Spleen (tissue), 7 donors: ENCODE measurements at regions not wholly inside any gene's neighbourhood (a gene's known extent, or its start where the extent isn't known, plus 50 kb on each side); places are given as distances from the start of the nearest gene placed in this dataset.

ENCODE experiments used
- CTCF ChIP-seq, 11 experiments: fragments of 200-600 bp in 7 of 11; fragments of 450-650 bp in 4 of 11; sonication (generic) in 4 of 11; IDR thresholded peaks in 8 of 11; conservative IDR thresholded peaks in 3 of 11; 1 replicate in 7 of 11; 2 replicates in 4 of 11; pipeline versions ENCODE4 v1.4.0 to v1.8.0; 2016 to 2021; ENCODE audit warnings: antibody characterized with exemption in 11 of 11, inconsistent platforms in 4 of 11, mild to moderate bottlenecking in 1 of 11
- POLR2A ChIP-seq, 3 donors: fragments of 450-650 bp; IDR thresholded peaks; one replicate each; pipeline ENCODE4 v1.5.1; 2017; ENCODE audit warnings: antibody characterized with exemption in 3 of 3, mild to moderate bottlenecking in 1 of 3
- donor health status: DM: no; HTN: no; CAD: no; lungs with moderate emphysema.
- donor health status: DM: no; HTN: no; CAD: no.
- donor health status: DM: no; HTN: no; CAD: no.

DNA sequence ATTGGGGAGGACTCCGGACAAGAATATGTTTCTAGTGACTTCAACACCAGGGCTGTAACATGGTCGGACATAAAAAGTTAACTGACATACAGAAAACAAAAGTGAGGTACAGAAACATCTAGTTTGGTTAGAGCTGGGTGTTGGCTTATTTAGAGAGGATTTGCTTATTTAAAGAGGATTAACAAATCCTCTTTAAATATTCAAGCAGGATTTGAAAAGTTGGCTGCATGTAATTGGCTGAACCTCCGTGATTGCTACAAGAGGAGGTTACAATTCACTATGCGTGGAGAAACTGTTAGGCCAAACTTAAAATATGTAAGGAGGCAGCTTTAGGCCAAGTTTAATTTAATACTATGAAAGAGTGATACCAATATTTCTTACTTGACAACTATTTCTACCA, 2707.4 kb downstream of the ARAP2 start:
- TF ChIP-seq CTCF (IDR thresholded peaks at IDR 0.05 in 8 of 11, conservative IDR thresholded peaks at IDR 0.05 in 3 of 11): no peak
- no peak for TF ChIP-seq POLR2A (IDR thresholded peaks at IDR 0.05)
